ENCODE measurements at regions not wholly inside any gene's neighbourhood (a gene's known extent, or its start where the extent isn't known, plus 50 kb on each side); places are given as distances from the start of the nearest gene placed in this dataset.

DNA sequence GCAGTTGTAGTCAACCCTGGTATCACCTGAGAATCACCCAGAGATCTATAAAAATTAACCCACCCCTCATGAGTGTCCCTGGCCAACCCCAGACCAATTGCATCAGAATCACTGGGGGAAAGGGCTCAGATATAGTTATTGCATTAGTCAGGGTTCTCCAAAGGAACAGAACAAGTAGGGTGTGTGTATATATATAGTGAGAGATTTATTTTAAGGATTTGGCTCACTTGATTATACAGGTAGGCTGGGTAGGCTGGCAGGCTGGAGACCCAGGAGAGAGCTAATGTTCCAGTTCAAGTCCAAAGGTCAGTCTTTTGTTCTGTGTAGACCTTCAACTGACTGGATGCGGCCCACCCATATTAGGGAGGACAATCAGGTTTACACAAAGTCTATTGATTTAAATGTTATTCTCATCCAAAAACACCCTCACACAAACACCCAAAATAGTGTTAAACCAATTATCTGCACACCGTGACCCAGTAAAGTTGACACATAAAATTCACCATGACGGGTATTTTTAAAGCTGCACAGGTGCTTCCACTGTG, 372.9 kb upstream of the NFE2L3 start:
- CTCF ChIA-PET, result no interaction called here
- FAIRE-seq, result no peak

DNA sequence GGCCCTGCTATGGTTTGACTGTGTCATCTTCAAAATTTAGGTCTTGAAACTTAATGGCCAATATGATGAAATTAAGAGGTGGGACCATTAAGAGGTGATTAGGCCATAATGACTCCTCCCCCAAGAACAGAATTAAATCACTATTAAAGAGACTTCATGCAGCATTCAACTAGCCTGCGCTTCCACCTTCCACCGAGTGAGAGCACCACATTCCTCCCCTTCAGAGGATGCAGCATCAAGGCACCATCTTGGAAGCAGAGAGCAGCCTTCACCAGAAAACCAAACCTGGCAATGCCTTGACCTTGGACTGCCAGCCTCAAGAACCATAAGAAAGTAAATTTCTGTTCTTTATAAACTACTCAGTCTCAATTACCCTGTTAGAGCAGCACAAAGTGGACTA, 371.1 kb upstream of the NFE2L3 start:
- H3K79me2 ChIP-seq (ENCODE audit: control insufficient read depth, insufficient read depth, low read length), result no peaks in the 10 kb centered on the region
- no peaks in the 10 kb centered on the region for H4K20me1 ChIP-seq (replicated peaks; ENCODE audit: control insufficient read depth, extremely low read depth, insufficient read depth, low read length)
- ChIA-PET CTCF (no interaction called here), POLR2A (no interaction called here)
- no peak overlapping the region for H3K4me3 ChIP-seq (replicated peaks in 1 of 3; ENCODE audit: insufficient read depth in 1 of 3, low read depth in 1 of 3, low read length in 3 of 3)
- H3K9me1 ChIP-seq (replicated peaks; ENCODE audit: control insufficient read depth, extremely low read depth, insufficient read depth, low read length), result no peaks in the 10 kb centered on the region
- H3K9me3 ChIP-seq (replicated peaks; ENCODE audit: control insufficient read depth, insufficient read depth, low read length), result no peaks in the 10 kb centered on the region
- no peak overlapping the region for H3K4me2 ChIP-seq (ENCODE audit: insufficient read depth, low read length)
- BruUV-seq (replicated peaks), result no TSS peak
- TF ChIP-seq POLR2A (IDR thresholded peaks at IDR 0.05; ENCODE audit: low read depth, low read length) (no peak), POLR2AphosphoS5 (IDR thresholded peaks at IDR 0.05; ENCODE audit: insufficient read depth, low read depth, low read length) (no peak), EZH2 (IDR thresholded peaks at IDR 0.05; ENCODE audit: borderline replicate concordance, low read depth, low read length, severe bottlenecking) (no peak), MYC (IDR thresholded peaks at IDR 0.05; ENCODE audit: low read depth, low read length) (no peak), FOS (IDR thresholded peaks at IDR 0.05; ENCODE audit: borderline replicate concordance, insufficient read depth, low read length) (no peak), JUN (IDR thresholded peaks at IDR 0.05; ENCODE audit: borderline replicate concordance, insufficient read depth, insufficient read length, low read depth) (no peak), GATA2 (IDR thresholded peaks at IDR 0.05; ENCODE audit: insufficient read depth, insufficient read length, low read depth, low read length) (no peak)
- TF ChIP-seq, protein P1, sequence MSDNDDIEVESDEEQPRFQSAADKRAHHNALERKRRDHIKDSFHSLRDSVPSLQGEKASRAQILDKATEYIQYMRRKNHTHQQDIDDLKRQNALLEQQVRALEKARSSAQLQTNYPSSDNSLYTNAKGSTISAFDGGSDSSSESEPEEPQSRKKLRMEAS (IDR thresholded peaks at IDR 0.05; ENCODE audit: insufficient read depth, insufficient read length), result no peak
- TF ChIP-seq, protein P2, sequence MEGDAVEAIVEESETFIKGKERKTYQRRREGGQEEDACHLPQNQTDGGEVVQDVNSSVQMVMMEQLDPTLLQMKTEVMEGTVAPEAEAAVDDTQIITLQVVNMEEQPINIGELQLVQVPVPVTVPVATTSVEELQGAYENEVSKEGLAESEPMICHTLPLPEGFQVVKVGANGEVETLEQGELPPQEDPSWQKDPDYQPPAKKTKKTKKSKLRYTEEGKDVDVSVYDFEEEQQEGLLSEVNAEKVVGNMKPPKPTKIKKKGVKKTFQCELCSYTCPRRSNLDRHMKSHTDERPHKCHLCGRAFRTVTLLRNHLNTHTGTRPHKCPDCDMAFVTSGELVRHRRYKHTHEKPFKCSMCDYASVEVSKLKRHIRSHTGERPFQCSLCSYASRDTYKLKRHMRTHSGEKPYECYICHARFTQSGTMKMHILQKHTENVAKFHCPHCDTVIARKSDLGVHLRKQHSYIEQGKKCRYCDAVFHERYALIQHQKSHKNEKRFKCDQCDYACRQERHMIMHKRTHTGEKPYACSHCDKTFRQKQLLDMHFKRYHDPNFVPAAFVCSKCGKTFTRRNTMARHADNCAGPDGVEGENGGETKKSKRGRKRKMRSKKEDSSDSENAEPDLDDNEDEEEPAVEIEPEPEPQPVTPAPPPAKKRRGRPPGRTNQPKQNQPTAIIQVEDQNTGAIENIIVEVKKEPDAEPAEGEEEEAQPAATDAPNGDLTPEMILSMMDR (IDR thresholded peaks at IDR 0.05; ENCODE audit: extremely low read depth in 1 of 2, insufficient read depth in 1 of 2, low read depth in 1 of 2, low read length in 2 of 2), result no peak
- H3K27ac ChIP-seq (ENCODE audit: insufficient read depth, low read depth, low read length), result no peak overlapping the region
- no peaks in the 10 kb centered on the region for H3K27me3 ChIP-seq (ENCODE audit: control insufficient read depth in 2 of 2, insufficient read depth in 2 of 2, low read length in 2 of 2)
- no peak overlapping the region for H2AFZ ChIP-seq (ENCODE audit: low read depth, low read length)
- H3K4me1 ChIP-seq (ENCODE audit: control insufficient read depth, extremely low read depth, insufficient read depth, low read length), result no peaks in the 10 kb centered on the region
- intact Hi-C loops (cut with micrococcal nuclease) (no loop called here), dilution Hi-C loops (cut with MboI; ENCODE audit: extremely low pct_ligation_motif_present, low sequenced_read_pairs) (no loop called here)
- DNase-seq (ENCODE audit: low read depth, low spot score) (no peak), FAIRE-seq (no peak)
- no peak overlapping the region for H3K9ac ChIP-seq (replicated peaks; ENCODE audit: extremely low read depth, insufficient read depth, low read length)
- no peaks in the 10 kb centered on the region for H3K36me3 ChIP-seq (ENCODE audit: control insufficient read depth in 2 of 2, extremely low read depth in 1 of 2, insufficient read depth in 2 of 2, low read length in 2 of 2)

More for the DNA sequence above, 372.9 kb upstream of the NFE2L3 start:
- no peak overlapping the region for H2AFZ ChIP-seq (ENCODE audit: low read depth, low read length)
- no peaks in the 10 kb centered on the region for H3K9me1 ChIP-seq (replicated peaks; ENCODE audit: control insufficient read depth, extremely low read depth, insufficient read depth, low read length)
- H3K79me2 ChIP-seq (ENCODE audit: control insufficient read depth, insufficient read depth, low read length), result no peaks in the 10 kb centered on the region
- no peaks in the 10 kb centered on the region for H3K4me1 ChIP-seq (ENCODE audit: control insufficient read depth, extremely low read depth, insufficient read depth, low read length)
- H3K9ac ChIP-seq (replicated peaks; ENCODE audit: extremely low read depth, insufficient read depth, low read length), result no peak overlapping the region
- no peak overlapping the region for H3K4me3 ChIP-seq (replicated peaks in 1 of 3; ENCODE audit: insufficient read depth in 1 of 3, low read depth in 1 of 3, low read length in 3 of 3)
- no peaks in the 10 kb centered on the region for H4K20me1 ChIP-seq (replicated peaks; ENCODE audit: control insufficient read depth, extremely low read depth, insufficient read depth, low read length)
- intact Hi-C loops (cut with micrococcal nuclease), result no loop called here
- dilution Hi-C loops (cut with MboI; ENCODE audit: extremely low pct_ligation_motif_present, low sequenced_read_pairs), result no loop called here
- H3K4me2 ChIP-seq (ENCODE audit: insufficient read depth, low read length), result no peak overlapping the region
- H3K36me3 ChIP-seq (ENCODE audit: control insufficient read depth in 2 of 2, extremely low read depth in 1 of 2, insufficient read depth in 2 of 2, low read length in 2 of 2), result no peaks in the 10 kb centered on the region
- POLR2A ChIA-PET, result no interaction called here
- H3K27me3 ChIP-seq (ENCODE audit: control insufficient read depth in 2 of 2, insufficient read depth in 2 of 2, low read length in 2 of 2), result no peaks in the 10 kb centered on the region
- TF ChIP-seq POLR2AphosphoS5 (IDR thresholded peaks at IDR 0.05; ENCODE audit: insufficient read depth, low read depth, low read length) (no peak), JUN (IDR thresholded peaks at IDR 0.05; ENCODE audit: borderline replicate concordance, insufficient read depth, insufficient read length, low read depth) (no peak), MYC (IDR thresholded peaks at IDR 0.05; ENCODE audit: low read depth, low read length) (no peak), POLR2A (IDR thresholded peaks at IDR 0.05; ENCODE audit: low read depth, low read length) (no peak), EZH2 (IDR thresholded peaks at IDR 0.05; ENCODE audit: borderline replicate concordance, low read depth, low read length, severe bottlenecking) (no peak), FOS (IDR thresholded peaks at IDR 0.05; ENCODE audit: borderline replicate concordance, insufficient read depth, low read length) (no peak)
- TF ChIP-seq, protein P2 (IDR thresholded peaks at IDR 0.05; ENCODE audit: extremely low read depth in 1 of 2, insufficient read depth in 1 of 2, low read depth in 1 of 2, low read length in 2 of 2), result no peak
- H3K9me3 ChIP-seq (replicated peaks; ENCODE audit: control insufficient read depth, insufficient read depth, low read length), result no peaks in the 10 kb centered on the region
- no peak for DNase-seq (ENCODE audit: low read depth, low spot score)
- no TSS peak for BruUV-seq (replicated peaks)
- no peak overlapping the region for H3K27ac ChIP-seq (ENCODE audit: insufficient read depth, low read depth, low read length)
